NCI-H2107 treated with DMSO at 0.1 percent for 48 hours (cell line): ENCODE measurements at regions not wholly inside any gene's neighbourhood (a gene's known extent, or its start where the extent isn't known, plus 50 kb on each side); places are given as distances from the start of the nearest gene placed in this dataset.
A peak's percentile ranks its signal among the peaks of the same experiment; 100 is the strongest.
"Not testable (repeated sequence)": the region's sequence is repeated elsewhere in the genome, so short reads cannot be mapped to it uniquely, and the experiment has no call there.

ENCODE experiments used
- DNase-seq: peaks from one replicate; lab custom pipeline; 2025; ENCODE audit not compliant: unreplicated experiment; lab: John Stamatoyannopoulos, UW

DNA sequence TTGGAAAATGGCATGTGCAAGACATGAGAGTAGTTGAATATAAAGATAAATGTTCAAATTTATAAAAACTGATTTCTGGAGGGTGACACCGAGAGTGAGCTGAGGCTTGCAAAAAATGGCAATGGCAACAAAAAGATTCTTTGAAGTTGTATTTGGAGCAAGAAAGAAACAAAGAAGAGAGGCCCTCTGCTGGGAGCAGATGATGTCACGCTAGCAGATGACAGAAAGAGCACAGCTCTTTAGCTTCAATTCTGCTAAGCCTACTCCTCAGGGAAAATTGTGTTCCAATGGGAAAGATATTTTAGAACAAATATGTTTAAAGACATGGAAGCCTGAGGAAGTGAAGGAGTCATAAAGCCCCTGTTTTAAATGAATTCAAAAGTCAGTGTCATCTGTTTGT lies 125.3 kb upstream of the NOX3 start:
- DNase-seq, result no peak

GRCh38 chr6:155578251-155578650 lies 122.6 kb upstream of the NOX3 start:
- DNase-seq, result no peak

DNA sequence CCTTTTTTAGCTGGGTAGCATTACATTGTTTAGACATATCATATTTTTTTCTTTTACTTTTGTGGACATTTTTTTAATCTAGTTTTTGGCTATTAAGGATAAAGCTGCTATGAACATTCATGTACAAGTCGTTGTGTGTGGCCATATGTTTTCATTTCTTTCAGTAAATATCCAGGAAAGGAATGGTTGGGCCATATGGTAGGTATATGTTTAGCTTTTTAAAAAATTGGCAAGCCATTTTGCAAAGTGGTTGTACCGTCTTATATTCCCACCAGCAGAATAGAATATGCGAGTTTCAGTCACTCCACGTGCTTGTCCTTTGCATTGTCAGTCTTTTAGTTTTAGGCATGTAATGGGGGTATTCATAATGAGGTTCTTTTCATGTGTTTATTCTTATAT lies 106.3 kb upstream of the NOX3 start:
- no peak for DNase-seq

- no peak for DNase-seq
Observed at GRCh38 chr6:155561257-155561965, 105.8 kb upstream of the NOX3 start.

- no peak for DNase-seq
Observed at GRCh38 chr6:155549928-155550327, 94.3 kb upstream of the NOX3 start.

DNA sequence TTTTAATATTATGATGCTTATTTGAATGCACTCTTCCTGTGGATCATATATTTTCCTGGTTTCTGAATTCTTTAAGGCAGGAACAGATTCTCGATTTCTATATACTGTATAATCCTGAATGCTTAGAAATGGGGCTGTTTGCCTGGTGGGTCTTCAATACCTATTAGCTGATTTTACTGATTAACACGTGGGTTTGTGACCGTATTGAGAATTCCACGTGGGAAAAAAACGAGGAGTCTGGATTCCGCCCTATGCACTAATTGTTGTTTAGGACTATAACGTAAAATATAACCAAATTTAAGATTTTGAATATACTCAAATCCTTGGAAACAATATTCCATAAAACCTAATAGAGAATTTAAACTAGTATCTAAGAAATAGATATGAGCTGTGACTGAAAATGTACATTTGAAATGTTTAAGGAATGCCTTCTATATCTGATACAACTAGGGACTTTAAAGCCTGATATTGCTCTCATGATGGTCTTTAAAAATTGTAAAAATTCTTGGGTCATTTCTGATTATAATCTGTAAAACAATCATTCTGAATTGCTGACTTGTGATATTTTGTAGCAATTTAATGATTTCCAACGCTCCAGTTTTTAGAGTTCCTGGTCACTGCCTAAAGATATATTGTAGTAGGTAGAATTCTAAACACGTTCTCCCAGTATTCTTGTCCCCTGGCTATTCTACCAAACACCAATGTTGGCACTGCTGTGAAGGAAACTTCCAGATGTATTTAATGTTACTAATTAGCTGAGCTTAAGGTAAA lies 93.6 kb upstream of the NOX3 start:
- no peak for DNase-seq

DNA sequence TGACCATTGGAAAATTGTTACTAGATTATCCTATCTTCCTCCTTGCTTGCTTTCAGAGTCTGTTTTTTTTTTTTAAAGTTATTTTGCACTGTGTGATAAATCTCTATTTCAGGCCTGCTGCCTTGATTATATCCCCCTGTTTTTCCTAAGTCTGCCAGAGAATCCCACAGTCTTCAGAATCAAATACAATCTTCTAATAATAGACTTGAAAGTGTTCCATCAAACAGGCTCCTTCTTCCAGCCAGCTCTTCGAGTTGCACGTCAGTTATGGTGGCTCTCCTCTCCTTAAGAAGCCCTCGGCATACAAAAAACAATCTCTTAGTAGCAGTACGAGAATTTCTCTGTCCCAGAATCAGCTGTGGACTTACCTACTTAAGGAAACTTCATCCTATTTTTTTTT lies 92.9 kb upstream of the NOX3 start:
- DNase-seq, result no peak

- no peak for DNase-seq
Observed at GRCh38 chr6:155544677-155545076, 89.0 kb upstream of the NOX3 start.

DNA sequence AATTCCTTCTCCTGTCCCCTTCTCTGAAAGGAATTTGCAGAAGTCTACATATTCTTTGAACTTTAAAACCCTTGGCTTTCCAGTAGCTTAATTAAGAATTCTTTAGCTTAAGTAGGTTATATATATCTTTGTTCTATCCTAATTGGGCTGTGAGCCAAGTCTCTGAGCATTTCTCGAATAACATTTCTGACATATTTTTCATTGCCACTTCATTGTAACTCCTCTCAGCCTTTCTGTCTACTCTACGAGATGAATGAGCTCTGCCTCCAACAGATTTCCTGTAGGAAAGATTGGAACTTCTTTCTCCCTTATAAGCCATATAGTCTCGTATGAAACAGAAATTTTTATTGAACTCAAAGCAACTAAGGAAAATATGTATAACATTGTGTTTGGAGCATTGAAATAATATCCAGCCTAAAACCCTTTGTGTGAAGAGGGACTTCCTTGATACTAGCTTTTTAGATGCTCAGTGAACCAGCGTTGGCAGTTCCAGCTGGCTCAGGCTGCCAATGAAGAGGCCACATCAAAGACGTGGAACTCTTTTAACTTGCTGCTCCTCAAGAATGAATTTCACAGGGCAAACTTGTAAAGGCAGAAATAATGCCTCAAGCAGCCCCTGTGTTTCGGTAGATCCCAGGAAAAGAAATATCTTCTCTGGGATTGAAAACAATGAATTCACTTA lies 87.7 kb upstream of the NOX3 start:
- no peak for DNase-seq

GRCh38 chr6:155542036-155542435 lies 86.4 kb upstream of the NOX3 start:
- DNase-seq, result no peak

- DNase-seq, result no peak
Observed at GRCh38 chr6:155538708-155539390, 83.2 kb upstream of the NOX3 start.

DNA sequence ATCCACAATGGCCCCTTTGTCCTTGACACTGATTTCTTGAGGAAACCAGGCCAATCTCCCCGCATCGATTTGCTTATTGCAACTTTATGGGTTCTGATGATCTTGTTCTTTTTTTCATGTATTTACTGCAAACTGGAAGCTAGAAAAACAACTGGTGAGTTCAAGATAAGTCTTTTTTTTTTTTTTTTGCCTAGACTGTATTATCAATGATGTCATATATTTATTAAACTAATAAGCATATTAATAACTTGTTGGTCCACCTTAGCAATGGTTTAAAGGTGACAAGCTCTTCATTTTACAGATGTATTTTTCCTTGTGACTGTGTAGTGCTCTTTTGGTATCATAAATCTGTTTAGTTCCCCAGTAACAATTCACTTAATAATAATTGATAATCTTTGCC lies 79.0 kb upstream of the NOX3 start:
- no peak for DNase-seq

DNA sequence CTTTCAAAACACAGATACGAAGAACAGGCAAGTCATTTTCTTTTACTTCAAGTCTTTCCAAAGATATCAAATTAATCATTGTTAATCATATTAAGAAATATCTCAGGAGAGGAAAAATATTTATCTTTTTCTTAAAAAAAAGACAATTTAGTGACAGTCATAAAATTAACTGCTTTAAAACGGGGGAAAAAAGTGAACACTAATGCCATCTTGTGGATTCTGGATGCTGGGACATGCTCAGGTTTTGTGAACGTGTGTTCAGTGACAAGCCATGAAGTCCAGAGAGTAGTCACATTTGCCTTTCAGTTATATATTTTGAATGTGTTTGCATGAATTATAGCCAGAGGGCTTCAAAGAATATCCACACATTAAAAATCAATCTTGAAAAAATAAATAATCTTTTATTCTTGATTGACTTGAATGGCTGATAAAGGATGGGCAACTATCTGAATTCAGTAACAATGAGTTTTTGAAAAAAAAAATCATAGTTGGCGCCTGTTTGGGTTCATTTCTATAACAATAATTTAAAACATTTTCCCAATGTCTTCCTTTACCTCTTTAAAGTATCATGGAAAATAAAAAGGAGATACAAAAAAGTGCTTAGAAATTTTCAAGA lies 74.7 kb upstream of the NOX3 start:
- peak; percentile 9 for DNase-seq

GRCh38 chr6:155529814-155530213 lies 74.2 kb upstream of the NOX3 start:
- DNase-seq, result not testable (repeated sequence)

DNA sequence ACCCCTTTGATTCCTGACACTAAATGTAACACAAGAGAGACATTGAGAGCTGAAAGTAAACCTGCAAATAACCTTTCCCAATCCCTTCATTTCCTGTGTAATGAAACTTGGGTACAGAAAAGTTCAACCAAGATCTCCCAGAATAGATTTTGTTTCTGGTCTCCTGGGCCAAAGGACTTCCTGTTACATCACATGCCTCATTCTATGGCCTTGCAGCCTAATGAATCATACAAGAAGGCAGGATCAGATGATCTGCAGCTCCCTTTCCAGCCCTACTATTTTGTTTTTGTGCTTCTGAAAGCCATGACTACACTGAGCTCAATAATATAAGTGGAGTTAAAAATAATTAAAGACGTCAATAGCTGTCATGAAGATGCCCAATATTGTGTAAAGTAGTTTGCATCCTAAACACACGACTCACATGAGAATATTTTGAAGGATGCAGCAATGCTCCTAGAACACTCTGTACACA lies 73.4 kb upstream of the NOX3 start:
- no peak for DNase-seq

GRCh38 chr6:155528335-155528734 lies 72.7 kb upstream of the NOX3 start:
- no peak for DNase-seq

GRCh38 chr6:155527443-155527842 lies 71.8 kb upstream of the NOX3 start:
- no peak for DNase-seq

GRCh38 chr6:155523821-155524651 lies 68.4 kb upstream of the NOX3 start:
- peak; percentile 6 for DNase-seq

GRCh38 chr6:155521719-155522118 lies 66.1 kb upstream of the NOX3 start:
- no peak for DNase-seq

- no peak for DNase-seq
Observed at GRCh38 chr6:155520078-155520477, 64.4 kb upstream of the NOX3 start.
